Progenitor cell of endocrine pancreas (in vitro differentiated cells): ENCODE measurements at regions not wholly inside any gene's neighbourhood (a gene's known extent, or its start where the extent isn't known, plus 50 kb on each side); places are given as distances from the start of the nearest gene placed in this dataset.

Source experiments
- DNase-seq: peaks from one replicate; pipeline ENCODE4 v3.0.0; 2021; ENCODE audit warnings: low spot score; ENCODE audit not compliant: unreplicated experiment
- H3K27ac Mint-ChIP-seq: 2 replicates; pipeline ENCODE4 v1.8.0; 2021; ENCODE audit warnings: mild to moderate bottlenecking, moderate library complexity, mixed read lengths
- H3K27me3 Mint-ChIP-seq: 2 replicates; pipeline ENCODE4 v1.8.0; 2021; ENCODE audit warnings: mixed read lengths
- H3K36me3 Mint-ChIP-seq: 2 replicates; pipeline ENCODE4 v1.8.0; 2022; ENCODE audit warnings: mixed read lengths; ENCODE audit not compliant: insufficient read depth
- H3K4me1 Mint-ChIP-seq: 2 replicates; pipeline ENCODE4 v1.8.0; 2021; ENCODE audit warnings: low read depth, mixed read lengths
- H3K4me3 Mint-ChIP-seq: 2 replicates; pipeline ENCODE4 v1.8.0; 2021; ENCODE audit warnings: low read depth, mild to moderate bottlenecking, moderate library complexity, mixed read lengths
- H3K9me3 Mint-ChIP-seq: 2 replicates; pipeline ENCODE4 v1.8.0; 2021; ENCODE audit warnings: low read depth, mixed read lengths
- TF ChIP-seq, protein P1 (sequence below): fragments of 200-600 bp; sonication (generic); IDR thresholded peaks from one replicate; pipeline ENCODE4 v1.5.0; 2021; ENCODE audit warnings: antibody characterized with exemption, mild to moderate bottlenecking; ENCODE audit not compliant: unreplicated experiment

DNA sequence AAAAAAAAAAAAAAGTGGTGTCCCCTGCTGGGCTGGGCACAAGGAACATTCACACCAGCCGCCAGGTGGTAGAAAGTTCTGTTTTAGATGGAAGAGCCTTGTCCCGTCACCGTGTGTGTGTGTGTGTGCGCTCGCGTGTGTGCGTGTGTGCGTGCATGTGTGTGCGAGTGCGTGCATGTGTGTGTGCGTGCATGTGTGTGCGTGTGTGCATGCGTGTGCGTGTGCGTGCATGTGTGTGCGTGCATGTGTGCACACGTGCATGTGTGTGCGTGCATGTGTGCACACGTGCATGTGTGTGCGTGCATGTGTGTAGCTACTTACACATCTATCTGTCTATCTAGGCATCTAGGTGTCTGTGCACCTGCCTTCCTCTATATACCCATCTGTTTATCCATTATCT is 491.7 kb downstream of the NPHP4 start:
- H3K9me3 Mint-ChIP-seq = no peaks in the 10 kb centered on the region
- H3K4me3 Mint-ChIP-seq = no peak overlapping the region

GRCh38 chr1:5497503-5497902 is 494.7 kb downstream of the NPHP4 start:
- no peaks in the 10 kb centered on the region for H3K9me3 Mint-ChIP-seq
- no peak for DNase-seq
- H3K4me3 Mint-ChIP-seq = no peak overlapping the region
- H3K36me3 Mint-ChIP-seq = no peaks in the 10 kb centered on the region
- H3K27me3 Mint-ChIP-seq = peaks cover 22% of the 10 kb centered on the region
- H3K4me1 Mint-ChIP-seq = no peaks in the 10 kb centered on the region
- no peak overlapping the region for H3K27ac Mint-ChIP-seq
- TF ChIP-seq, protein P1, sequence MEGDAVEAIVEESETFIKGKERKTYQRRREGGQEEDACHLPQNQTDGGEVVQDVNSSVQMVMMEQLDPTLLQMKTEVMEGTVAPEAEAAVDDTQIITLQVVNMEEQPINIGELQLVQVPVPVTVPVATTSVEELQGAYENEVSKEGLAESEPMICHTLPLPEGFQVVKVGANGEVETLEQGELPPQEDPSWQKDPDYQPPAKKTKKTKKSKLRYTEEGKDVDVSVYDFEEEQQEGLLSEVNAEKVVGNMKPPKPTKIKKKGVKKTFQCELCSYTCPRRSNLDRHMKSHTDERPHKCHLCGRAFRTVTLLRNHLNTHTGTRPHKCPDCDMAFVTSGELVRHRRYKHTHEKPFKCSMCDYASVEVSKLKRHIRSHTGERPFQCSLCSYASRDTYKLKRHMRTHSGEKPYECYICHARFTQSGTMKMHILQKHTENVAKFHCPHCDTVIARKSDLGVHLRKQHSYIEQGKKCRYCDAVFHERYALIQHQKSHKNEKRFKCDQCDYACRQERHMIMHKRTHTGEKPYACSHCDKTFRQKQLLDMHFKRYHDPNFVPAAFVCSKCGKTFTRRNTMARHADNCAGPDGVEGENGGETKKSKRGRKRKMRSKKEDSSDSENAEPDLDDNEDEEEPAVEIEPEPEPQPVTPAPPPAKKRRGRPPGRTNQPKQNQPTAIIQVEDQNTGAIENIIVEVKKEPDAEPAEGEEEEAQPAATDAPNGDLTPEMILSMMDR = no peak

More for the DNA sequence above, 491.7 kb downstream of the NPHP4 start:
- Mint-ChIP-seq H3K36me3 (no peaks in the 10 kb centered on the region), H3K4me1 (no peaks in the 10 kb centered on the region), H3K27ac (no peak overlapping the region), H3K27me3 (peaks cover 29% of the 10 kb centered on the region)
- no peak for DNase-seq
- TF ChIP-seq, protein P1 = no peak

DNA sequence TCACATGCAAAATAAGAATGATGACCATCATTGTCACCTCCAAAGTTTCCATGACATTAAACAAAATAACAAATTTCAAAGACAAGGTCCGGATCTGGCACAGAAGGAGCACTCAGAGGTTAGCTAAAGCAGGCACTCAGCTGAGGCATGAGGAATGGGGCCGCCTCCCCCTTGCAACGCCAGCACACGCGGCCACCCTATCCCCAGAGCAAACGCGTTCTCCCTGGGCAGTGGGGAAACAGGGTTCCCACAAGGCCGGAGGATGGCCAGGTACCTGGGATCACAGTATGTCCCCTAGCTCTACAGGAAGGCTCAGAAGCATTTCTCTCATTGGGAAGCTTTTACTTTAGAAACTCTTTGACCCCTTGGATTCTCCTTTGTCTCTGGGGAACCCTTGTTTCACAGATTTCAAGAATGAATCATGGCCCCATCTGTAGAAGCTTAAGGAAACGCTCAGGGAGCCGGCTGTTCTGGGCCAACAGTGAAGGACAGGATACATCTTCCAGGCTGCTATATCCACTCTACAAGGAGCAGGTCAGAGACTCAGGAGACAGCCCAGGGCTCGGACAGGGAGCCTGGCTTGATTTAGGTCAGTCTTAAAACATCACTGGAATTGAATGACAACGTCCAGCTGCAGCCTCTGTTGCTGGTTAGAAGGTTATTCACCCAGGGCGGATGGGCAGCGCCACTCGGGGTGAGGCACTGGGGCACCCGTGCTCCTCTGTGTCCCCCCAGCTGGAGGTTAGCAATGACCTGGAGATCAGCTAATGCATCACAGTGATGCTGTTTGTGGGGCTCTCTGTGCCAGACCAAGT is 496.4 kb downstream of the NPHP4 start:
- no peak overlapping the region for H3K4me3 Mint-ChIP-seq
- no peaks in the 10 kb centered on the region for H3K4me1 Mint-ChIP-seq
- DNase-seq = no peak
- H3K36me3 Mint-ChIP-seq = no peaks in the 10 kb centered on the region
- TF ChIP-seq, protein P1 = no peak
- no peaks in the 10 kb centered on the region for H3K9me3 Mint-ChIP-seq
- H3K27me3 Mint-ChIP-seq = peaks cover 16% of the 10 kb centered on the region
- no peak overlapping the region for H3K27ac Mint-ChIP-seq

DNA sequence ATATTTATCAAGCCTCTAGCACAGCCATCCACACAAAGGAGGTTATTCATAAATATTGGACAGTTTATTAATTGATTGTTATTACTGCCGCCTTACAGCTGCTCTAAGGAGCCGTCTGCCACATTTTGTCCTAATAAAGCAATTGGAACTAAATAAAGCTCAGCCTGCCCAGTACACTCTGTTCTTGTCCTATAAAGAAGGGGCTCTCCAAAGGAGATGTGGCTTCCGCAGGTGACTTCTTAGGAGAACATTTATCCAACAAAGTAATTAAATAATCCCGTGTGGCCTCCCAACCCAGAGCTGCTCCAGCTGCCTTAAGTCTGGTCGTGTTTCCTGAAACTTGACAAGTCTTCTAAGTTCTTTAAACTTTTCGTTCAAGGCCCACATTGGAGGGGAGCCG is 497.7 kb downstream of the NPHP4 start:
- H3K4me1 Mint-ChIP-seq = no peaks in the 10 kb centered on the region
- peaks cover 16% of the 10 kb centered on the region for H3K27me3 Mint-ChIP-seq
- no peaks in the 10 kb centered on the region for H3K9me3 Mint-ChIP-seq
- no peak for DNase-seq
- H3K27ac Mint-ChIP-seq = no peak overlapping the region
- TF ChIP-seq, protein P1 = no peak
- H3K36me3 Mint-ChIP-seq = no peaks in the 10 kb centered on the region
- H3K4me3 Mint-ChIP-seq = no peak overlapping the region

DNA sequence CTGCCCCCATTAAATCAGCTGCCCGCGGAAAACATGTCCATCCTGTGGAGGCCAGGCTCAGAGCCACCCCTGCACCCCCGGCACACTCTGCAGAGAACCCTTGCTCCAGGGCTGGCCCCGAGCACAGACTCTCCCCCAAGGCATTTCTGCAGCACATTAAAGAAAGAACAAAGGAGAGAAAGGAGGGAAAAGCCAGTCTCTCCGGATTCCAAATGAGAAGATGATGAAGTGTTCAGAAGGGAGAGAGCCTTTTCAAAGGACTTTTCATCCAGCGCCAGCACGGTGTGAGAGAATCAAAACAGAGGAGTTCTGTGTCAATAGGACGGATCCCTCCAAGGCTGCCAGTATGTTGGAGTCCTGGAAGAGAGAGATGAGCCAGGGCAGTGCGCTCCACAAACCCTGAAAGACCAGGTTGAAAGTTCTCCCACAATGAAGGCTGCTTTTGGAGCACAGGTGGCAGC is 498.3 kb downstream of the NPHP4 start:
- H3K27ac Mint-ChIP-seq = no peak overlapping the region
- TF ChIP-seq, protein P1 = no peak
- no peak overlapping the region for H3K4me3 Mint-ChIP-seq

More for the DNA sequence above, 498.3 kb downstream of the NPHP4 start:
- DNase-seq = no peak
- no peaks in the 10 kb centered on the region for H3K4me1 Mint-ChIP-seq
- no peaks in the 10 kb centered on the region for H3K9me3 Mint-ChIP-seq
- no peaks in the 10 kb centered on the region for H3K36me3 Mint-ChIP-seq
- peaks cover 15% of the 10 kb centered on the region for H3K27me3 Mint-ChIP-seq
